ENCODE measurements at regions not wholly inside any gene's neighbourhood (a gene's known extent, or its start where the extent isn't known, plus 50 kb on each side); places are given as distances from the start of the nearest gene placed in this dataset.

- CTCF ChIA-PET, result interaction anchor here (0.7 to 1.1 kb wide), 2 partner anchors 10 to 260 kb away, joined by 3 to 4 read pairs; no protein-coding TSS in a partner anchor
- no peak for DNase-seq (ENCODE audit: low read depth, low spot score)
These were observed 231.9 kb upstream of the SIX2 start for GRCh38 chr2:45241061-45241561.

GRCh38 chr2:45237850-45238542 is 228.7 kb upstream of the SIX2 start:
- peak; percentile 86 for DNase-seq (ENCODE audit: low read depth, low spot score)
- no peak overlapping the region for H3K4me3 ChIP-seq (ENCODE audit: low read depth, low read length)
- peak; percentile 39 for TF ChIP-seq CTCF (IDR thresholded peaks at IDR 0.05; ENCODE audit: insufficient read depth, low read length, missing control alignments)
- CTCF ChIA-PET, result interaction anchor here (0.7 to 2.7 kb wide), 8 partner anchors 11 to 256 kb away, joined by 3 to 17 read pairs (median 3); no protein-coding TSS in a partner anchor
- POLR2A ChIA-PET, result interaction anchor here (0.5 kb wide), 1 partner anchor 57 kb away, joined by 3 read pairs; no protein-coding TSS in a partner anchor

More at GRCh38 chr2:45241061-45241561, 231.9 kb upstream of the SIX2 start:
- POLR2A ChIA-PET, result no interaction called here
- no peak overlapping the region for H3K4me3 ChIP-seq (ENCODE audit: low read depth, low read length)
- no peak for TF ChIP-seq CTCF (IDR thresholded peaks at IDR 0.05; ENCODE audit: insufficient read depth, low read length, missing control alignments)

GRCh38 chr2:45237128-45237527 is 227.9 kb upstream of the SIX2 start:
- no peak for TF ChIP-seq CTCF (IDR thresholded peaks at IDR 0.05; ENCODE audit: insufficient read depth, low read length, missing control alignments)
- ChIA-PET POLR2A (no interaction called here), CTCF (interaction anchor here (1.0 to 2.7 kb wide), 3 partner anchors 12 to 255 kb away, joined by 3 to 11 read pairs (median 3); no protein-coding TSS in a partner anchor)
- H3K4me3 ChIP-seq (ENCODE audit: low read depth, low read length), result no peak overlapping the region
- DNase-seq (ENCODE audit: low read depth, low spot score), result no peak

GRCh38 chr2:45236268-45236667 is 227.0 kb upstream of the SIX2 start:
- ChIA-PET POLR2A (no interaction called here), CTCF (no interaction called here)
- DNase-seq (ENCODE audit: low read depth, low spot score), result no peak
- TF ChIP-seq CTCF (IDR thresholded peaks at IDR 0.05; ENCODE audit: insufficient read depth, low read length, missing control alignments), result no peak
- H3K4me3 ChIP-seq (ENCODE audit: low read depth, low read length), result no peak overlapping the region

GRCh38 chr2:45233301-45233700 is 224.0 kb upstream of the SIX2 start:
- DNase-seq (ENCODE audit: low read depth, low spot score), result no peak
- CTCF ChIA-PET, result interaction anchor here (1.2 kb wide), 1 partner anchor 252 kb away, joined by 3 read pairs; no protein-coding TSS in a partner anchor
- POLR2A ChIA-PET, result no interaction called here
- TF ChIP-seq CTCF (IDR thresholded peaks at IDR 0.05; ENCODE audit: insufficient read depth, low read length, missing control alignments), result no peak
- no peak overlapping the region for H3K4me3 ChIP-seq (ENCODE audit: low read depth, low read length)

GRCh38 chr2:45232818-45233217 is 223.6 kb upstream of the SIX2 start:
- DNase-seq (ENCODE audit: low read depth, low spot score), result no peak
- ChIA-PET POLR2A (no interaction called here), CTCF (interaction anchor here (1.2 kb wide), 1 partner anchor 251 kb away, joined by 3 read pairs; no protein-coding TSS in a partner anchor)
- no peak for TF ChIP-seq CTCF (IDR thresholded peaks at IDR 0.05; ENCODE audit: insufficient read depth, low read length, missing control alignments)
- no peak overlapping the region for H3K4me3 ChIP-seq (ENCODE audit: low read depth, low read length)
